Uterus (tissue), 3 donors: ENCODE measurements at regions not wholly inside any gene's neighbourhood (a gene's known extent, or its start where the extent isn't known, plus 50 kb on each side); places are given as distances from the start of the nearest gene placed in this dataset.

Experiments used
- DNase-seq, 2 donors: peaks; one replicate each; pipeline ENCODE4 v3.0.0-alpha.2; 2019 to 2020
- H3K27ac ChIP-seq, 2 donors: fragments of 200-600 bp; sonication (generic); 1 replicate in 1 of 2; 2 replicates in 1 of 2; pipeline ENCODE4 v1.5.1; 2016 to 2018
- H3K27me3 ChIP-seq, 2 donors: fragments of 200-600 bp; sonication (generic); one replicate each; pipeline ENCODE4 v1.5.1; 2018 to 2019; ENCODE audit warnings: control low read depth in 1 of 2
- H3K36me3 ChIP-seq, 2 donors: fragments of 200-600 bp; sonication (generic); one replicate each; pipeline ENCODE4 v1.5.1; 2019; ENCODE audit warnings: control low read depth in 1 of 2
- H3K4me1 ChIP-seq, 2 donors: fragments of 200-600 bp; sonication (generic); one replicate each; pipeline ENCODE4 v1.5.1; 2018 to 2019; ENCODE audit warnings: control low read depth in 1 of 2
- H3K4me3 ChIP-seq, 2 donors: fragments of 200-600 bp; sonication (generic); 1 replicate in 1 of 2; 2 replicates in 1 of 2; pipeline ENCODE4 v1.5.1; 2018 to 2019; ENCODE audit warnings: mild to moderate bottlenecking in 1 of 2
- H3K9me3 ChIP-seq, 2 donors: fragments of 200-600 bp; sonication (generic); one replicate each; pipeline ENCODE4 v1.5.1; 2019; ENCODE audit warnings: control low read depth in 1 of 2
- CTCF ChIP-seq, 4 experiments: fragments of 200-600 bp in 2 of 4; fragments of 450-650 bp in 2 of 4; sonication (generic) in 2 of 4; IDR thresholded peaks; one replicate each; pipeline ENCODE4 v1.5.1; 2016 to 2019; ENCODE audit warnings: antibody characterized with exemption in 4 of 4, mild to moderate bottlenecking in 2 of 4, moderate library complexity in 1 of 4
- POLR2A ChIP-seq, 2 donors: fragments of 450-650 bp; IDR thresholded peaks; one replicate each; pipeline ENCODE4 v1.6.1; 2016; ENCODE audit warnings: antibody characterized with exemption in 2 of 2, mild to moderate bottlenecking in 1 of 2, moderate library complexity in 1 of 2
- intact Hi-C: fragments of 100-400 bp; cut with DNase I; formaldehyde crosslinking; loops from one replicate; pipeline ENCODE4 v1.15.1; 2023; ENCODE audit warnings: low total_unique reads
- donor health status: DM: yes; HTN: yes; CAD: no.

GRCh38 chr10:10818082-10818481, 199.6 kb upstream of the CELF2 start:
- intact Hi-C loops: no loop called here
- Histone ChIP-seq H3K27ac (no peak overlapping the region), H3K4me3 (no peak overlapping the region), H3K4me1 (no peaks in the 10 kb centered on the region), H3K36me3 (no peaks in the 10 kb centered on the region), H3K9me3 (no peaks in the 10 kb centered on the region), H3K27me3 (no peaks in the 10 kb centered on the region)
- DNase-seq: peak in 1 of 2 donors; percentile 45
- TF ChIP-seq CTCF (IDR thresholded peaks at IDR 0.05) (no peak), POLR2A (IDR thresholded peaks at IDR 0.05) (no peak)

- intact Hi-C loops: no loop called here
- TF ChIP-seq CTCF (IDR thresholded peaks at IDR 0.05) (no peak), POLR2A (IDR thresholded peaks at IDR 0.05) (no peak)
- Histone ChIP-seq H3K4me1 (peaks cover 0 to 5% of the 10 kb centered on the region in 2 donors), H3K4me3 (no peak overlapping the region), H3K27me3 (no peaks in the 10 kb centered on the region), H3K36me3 (no peaks in the 10 kb centered on the region), H3K27ac (no peak overlapping the region), H3K9me3 (no peaks in the 10 kb centered on the region)
- no peak for DNase-seq
Observed at GRCh38 chr10:10819206-10819856, 198.3 kb upstream of the CELF2 start.

- DNase-seq: no peak
- no peaks in the 10 kb centered on the region for H3K27me3 ChIP-seq
- no peaks in the 10 kb centered on the region for H3K36me3 ChIP-seq
- H3K27ac ChIP-seq: no peak overlapping the region
- peaks cover 0 to 5% of the 10 kb centered on the region in 2 donors for H3K4me1 ChIP-seq
- TF ChIP-seq CTCF (IDR thresholded peaks at IDR 0.05) (no peak), POLR2A (IDR thresholded peaks at IDR 0.05) (no peak)
- H3K9me3 ChIP-seq: no peaks in the 10 kb centered on the region
- H3K4me3 ChIP-seq: no peak overlapping the region
- intact Hi-C loops: no loop called here
Observed at GRCh38 chr10:10821926-10822325, 195.7 kb upstream of the CELF2 start.

GRCh38 chr10:10824591-10825148, 193.0 kb upstream of the CELF2 start:
- peaks cover 0 to 5% of the 10 kb centered on the region in 2 donors for H3K4me1 ChIP-seq
- H3K4me3 ChIP-seq: no peak overlapping the region
- DNase-seq: peak; percentile 65 to 71

More at GRCh38 chr10:10824591-10825148, 193.0 kb upstream of the CELF2 start:
- peak overlapping the region; percentile 20 to 55 for H3K27ac ChIP-seq
- intact Hi-C loops: no loop called here
- TF ChIP-seq CTCF (IDR thresholded peaks at IDR 0.05) (no peak), POLR2A (IDR thresholded peaks at IDR 0.05) (no peak)
- H3K9me3 ChIP-seq: no peaks in the 10 kb centered on the region
- H3K27me3 ChIP-seq: no peaks in the 10 kb centered on the region
- no peaks in the 10 kb centered on the region for H3K36me3 ChIP-seq
